ENCODE measurements at regions not wholly inside any gene's neighbourhood (a gene's known extent, or its start where the extent isn't known, plus 50 kb on each side); places are given as distances from the start of the nearest gene placed in this dataset.
A peak's percentile ranks its signal among the peaks of the same experiment; 100 is the strongest.

- TF ChIP-seq IRF3 (IDR thresholded peaks at IDR 0.05; ENCODE audit: low read depth, low read length) (no peak), PBX3 (IDR thresholded peaks at IDR 0.05) (no peak), USF1 (IDR thresholded peaks at IDR 0.05; ENCODE audit: borderline replicate concordance, low read depth) (no peak), SMC3 (IDR thresholded peaks at IDR 0.05; ENCODE audit: low read depth, low read length) (no peak), POLR2AphosphoS5 (IDR thresholded peaks at IDR 0.05; ENCODE audit: low read depth, low read length) (no peak), REST (IDR thresholded peaks at IDR 0.05; ENCODE audit: low read depth, low read length) (no peak), RXRA (IDR thresholded peaks at IDR 0.05; ENCODE audit: borderline replicate concordance, low read depth) (no peak), EZH2phosphoT487 (IDR thresholded peaks at IDR 0.05; ENCODE audit: borderline replicate concordance, low read depth) (no peak), ZBTB33 (IDR thresholded peaks at IDR 0.05; ENCODE audit: borderline replicate concordance, low read depth) (no peak)
These were observed 224.8 kb upstream of the FN1 start (continued) for GRCh38 chr2:215660687-215661086.

GRCh38 chr2:215659650-215660049, 223.8 kb upstream of the FN1 start:
- Histone ChIP-seq H3F3A (replicated peaks; ENCODE audit: insufficient read depth) (peaks cover 26% of the 10 kb centered on the region), H3K4me2 (no peak overlapping the region), H3K9me3 (no peaks in the 10 kb centered on the region), H2AFZ (ENCODE audit: low read depth) (no peak overlapping the region), H3K27me3 (ENCODE audit: insufficient read depth) (no peaks in the 10 kb centered on the region), H3K36me3 (replicated peaks in 1 of 2; ENCODE audit: control insufficient read depth in 1 of 2, insufficient read depth in 2 of 2, low read length in 1 of 2) (no peaks in the 10 kb centered on the region), H3K4me1 (ENCODE audit: control insufficient read depth in 1 of 2, insufficient read depth in 2 of 2, low read depth in 1 of 2, low read length in 1 of 2) (peaks cover 0 to 27% of the 10 kb centered on the region in 2 experiments; a peak in 3 of 4 replicates), H4K20me1 (ENCODE audit: insufficient read depth) (no peaks in the 10 kb centered on the region), H3K9ac (no peak overlapping the region), H3K79me2 (ENCODE audit: insufficient read depth) (no peaks in the 10 kb centered on the region), H3K27ac (ENCODE audit: low read depth in 2 of 2, low read length in 1 of 2) (peak overlapping the region in 1 of 2 experiments; percentile 88; a peak in 2 of 4 replicates), H3K9me2 (no peaks in the 10 kb centered on the region), H3K4me3 (ENCODE audit: low read depth in 2 of 2, low read length in 1 of 2) (no peak overlapping the region)
- CTCF ChIA-PET = no interaction called here
- POLR2A ChIA-PET = no interaction called here
- DNase-seq = no peak
- 82% methylated on average over 4 of the region's 4 CpGs for WGBS (ENCODE audit: low lambda C conversion rate)
- no peak for TF ChIP-seq GABPA (IDR thresholded peaks at IDR 0.05; ENCODE audit: low read depth)
- no peak for TF ChIP-seq YY1 (IDR thresholded peaks at IDR 0.05; ENCODE audit: low read depth)
- no peak for TF ChIP-seq RXRA (IDR thresholded peaks at IDR 0.05; ENCODE audit: borderline replicate concordance, low read depth)
- no peak for TF ChIP-seq CHD2 (IDR thresholded peaks at IDR 0.05; ENCODE audit: low read length, partially characterized antibody)
- TF ChIP-seq ELF1 (IDR thresholded peaks at IDR 0.05) = no peak
- TF ChIP-seq EP300 (IDR thresholded peaks at IDR 0.05; ENCODE audit: borderline replicate concordance in 1 of 2, low read depth in 1 of 2, low read length in 1 of 2) = no peak
- no peak for TF ChIP-seq ZBTB33 (IDR thresholded peaks at IDR 0.05; ENCODE audit: borderline replicate concordance, low read depth)
- no peak for TF ChIP-seq MEF2A (IDR thresholded peaks at IDR 0.05; ENCODE audit: borderline replicate concordance, low read depth)
- TF ChIP-seq FOXM1 (IDR thresholded peaks at IDR 0.05; ENCODE audit: low read depth) = no peak
- no peak for TF ChIP-seq MAX (IDR thresholded peaks at IDR 0.05; ENCODE audit: low read depth)
- TF ChIP-seq NRF1 (IDR thresholded peaks at IDR 0.05; ENCODE audit: low read depth, low read length) = no peak

Measured in SK-N-SH (cell line).